H1 (cell line): ENCODE measurements at regions not wholly inside any gene's neighbourhood (a gene's known extent, or its start where the extent isn't known, plus 50 kb on each side); places are given as distances from the start of the nearest gene placed in this dataset.

Experiments
- CTCF ChIA-PET: fragments of 300-600 bp; sonication (Branson Sonifier 250); formaldehyde crosslinking; loops from one replicate; lab custom pipeline; 2021; ENCODE audit not compliant: partially characterized antibody; lab: Charles Lee
- POLR2A ChIA-PET: fragments of 300-600 bp; sonication (Branson Sonifier 250); formaldehyde crosslinking; loops from one replicate; lab custom pipeline; 2021; ENCODE audit warnings: inconsistent platforms; ENCODE audit not compliant: partially characterized antibody; lab: Charles Lee
- DNase-seq, 2 experiments: peaks; one replicate each; pipeline versions ENCODE4 v3.0.0 to v3.0.0-alpha.2; 2010 to 2022; ENCODE audit warnings: low spot score in 2 of 2, low read depth in 1 of 2, mixed read lengths in 1 of 2
- FAIRE-seq: peaks from 2 replicates; lab custom pipeline; 2011; peaks lifted over from hg19 to GRCh38; lab: Jason Lieb, UNC
- H2AFZ ChIP-seq: 2 replicates; pipeline ENCODE4 v1.8.1; 2012; ENCODE audit warnings: low read length, inconsistent platforms
- H2AK5ac ChIP-seq: 2 replicates; pipeline ENCODE4 v1.6.1; 2013; ENCODE audit warnings: low read depth, low read length
- H2BK120ac ChIP-seq: replicated peaks from 2 replicates; pipeline ENCODE3; 2013; ENCODE audit warnings: low read depth, low read length, inconsistent platforms
- H2BK12ac ChIP-seq: 2 replicates; pipeline ENCODE4 v1.6.1; 2013; ENCODE audit warnings: low read depth, low read length
- H2BK15ac ChIP-seq: 2 replicates; pipeline ENCODE4 v1.6.1; 2013; ENCODE audit warnings: low read length
- H2BK20ac ChIP-seq: 2 replicates; pipeline ENCODE4 v1.6.1; 2013; ENCODE audit warnings: low read length
- H2BK5ac ChIP-seq: 2 replicates; pipeline ENCODE4 v1.6.1; 2013; ENCODE audit warnings: low read depth, low read length
- H3K14ac ChIP-seq: 2 replicates; pipeline ENCODE4 v1.6.1; 2013; ENCODE audit warnings: inconsistent platforms; ENCODE audit not compliant: insufficient read length
- H3K18ac ChIP-seq: 2 replicates; pipeline ENCODE4 v1.6.1; 2013; ENCODE audit warnings: low read length; ENCODE audit errors: extremely low read depth
- H3K23ac ChIP-seq: 2 replicates; pipeline ENCODE4 v1.6.1; 2013; ENCODE audit warnings: inconsistent platforms; ENCODE audit not compliant: insufficient read length
- H3K23me2 ChIP-seq: 2 replicates; pipeline ENCODE4 v1.6.1; 2013; ENCODE audit warnings: low read depth, low read length
- H3K27ac ChIP-seq: 2 replicates; pipeline ENCODE4 v1.6.1; 2011; ENCODE audit warnings: low read depth, low read length, inconsistent platforms
- H3K27me3 ChIP-seq, 4 experiments: replicated peaks in 1 of 4; 1 replicate in 1 of 4; 2 replicates in 3 of 4; pipeline versions ENCODE4 v1.6.1 to v1.8.1; 2011 to 2013; ENCODE audit warnings: low read length in 3 of 4, mild to moderate bottlenecking in 3 of 4, inconsistent platforms in 2 of 4, mixed read lengths in 2 of 4, moderate library complexity in 1 of 4; ENCODE audit not compliant: control insufficient read depth in 3 of 4, insufficient read depth in 3 of 4; ENCODE audit errors: extremely low read depth in 1 of 4
- H3K36me3 ChIP-seq, 4 experiments: 2 replicates each; pipeline versions ENCODE4 v1.6.1 to v1.8.1; 2011 to 2013; ENCODE audit warnings: mild to moderate bottlenecking in 4 of 4, low read length in 3 of 4, moderate library complexity in 2 of 4, control low read depth in 1 of 4, inconsistent platforms in 1 of 4; ENCODE audit not compliant: insufficient read depth in 4 of 4, control insufficient read depth in 2 of 4
- H3K4ac ChIP-seq: replicated peaks from 2 replicates; pipeline ENCODE3; 2013; ENCODE audit warnings: low read length, low read depth, mixed read lengths, inconsistent platforms; ENCODE audit not compliant: insufficient read length
- H3K4me1 ChIP-seq, 4 experiments: replicated peaks in 1 of 4; 1 replicate in 1 of 4; 2 replicates in 3 of 4; pipeline versions ENCODE4 v1.6.1 to v1.8.1; 2011 to 2013; ENCODE audit warnings: low read length in 3 of 4, inconsistent platforms in 2 of 4, mixed read lengths in 1 of 4; ENCODE audit not compliant: insufficient read depth in 4 of 4, control insufficient read depth in 3 of 4
- H3K4me2 ChIP-seq, 2 experiments: 2 replicates each; pipeline versions ENCODE4 v1.6.1 to v1.8.1; 2011 to 2013; ENCODE audit warnings: low read depth in 2 of 2, low read length in 2 of 2, control low read depth in 1 of 2, inconsistent platforms in 1 of 2, mild to moderate bottlenecking in 1 of 2; ENCODE audit not compliant: insufficient read depth in 1 of 2
- H3K4me3 ChIP-seq, 4 experiments: fragments of 200-600, 300-600 bp in 1 of 4; sonication (generic), shearing (Covaris generic), sonication (Bioruptor Twin) in 1 of 4; 2 replicates each; pipeline versions ENCODE4 v1.5.1 to v1.8.1; 2011 to 2016; ENCODE audit warnings: low read length in 4 of 4, low read depth in 3 of 4, control low read depth in 2 of 4, inconsistent platforms in 2 of 4, mild to moderate bottlenecking in 2 of 4, mixed read lengths in 1 of 4, moderate library complexity in 1 of 4; ENCODE audit not compliant: insufficient read depth in 2 of 4; ENCODE audit errors: extremely low read depth in 1 of 4
- H3K56ac ChIP-seq: replicated peaks from 2 replicates; pipeline ENCODE3; 2013; ENCODE audit warnings: low read depth, mild to moderate bottlenecking, mixed read lengths, low read length, inconsistent platforms; ENCODE audit not compliant: insufficient read length
- H3K79me1 ChIP-seq: 2 replicates; pipeline ENCODE4 v1.6.1; 2013; ENCODE audit warnings: low read depth, low read length, control low read depth
- H3K79me2 ChIP-seq, 2 experiments: 2 replicates each; pipeline versions ENCODE4 v1.6.1 to v1.8.1; 2012 to 2013; ENCODE audit warnings: low read length in 2 of 2, mild to moderate bottlenecking in 2 of 2, inconsistent platforms in 1 of 2; ENCODE audit not compliant: insufficient read depth in 2 of 2, control insufficient read depth in 1 of 2
- H3K9ac ChIP-seq, 4 experiments: replicated peaks in 1 of 4; 1 replicate in 1 of 4; 2 replicates in 3 of 4; pipeline versions ENCODE4 v1.6.1 to v1.8.1; 2011 to 2013; ENCODE audit warnings: low read depth in 3 of 4, low read length in 3 of 4, control low read depth in 2 of 4, mild to moderate bottlenecking in 2 of 4, moderate library complexity in 2 of 4, inconsistent platforms in 1 of 4; ENCODE audit errors: extremely low read depth in 1 of 4
- H3K9me3 ChIP-seq, 2 experiments: 2 replicates each; pipeline versions ENCODE4 v1.6.1 to v1.8.1; 2012 to 2013; ENCODE audit warnings: mild to moderate bottlenecking in 2 of 2, moderate library complexity in 2 of 2, control low read depth in 1 of 2, inconsistent platforms in 1 of 2, low read depth in 1 of 2, low read length in 1 of 2, mixed read lengths in 1 of 2; ENCODE audit not compliant: insufficient read depth in 2 of 2
- H4K20me1 ChIP-seq, 2 experiments: replicated peaks in 1 of 2; 2 replicates each; pipeline versions ENCODE3 to v1.8.1; 2011 to 2013; ENCODE audit warnings: inconsistent platforms in 2 of 2, low read length in 2 of 2, mild to moderate bottlenecking in 1 of 2; ENCODE audit not compliant: insufficient read depth in 2 of 2, control insufficient read depth in 1 of 2
- H4K5ac ChIP-seq: 2 replicates; pipeline ENCODE4 v1.6.1; 2013; ENCODE audit warnings: low read length, low read depth, mixed read lengths, inconsistent platforms; ENCODE audit not compliant: insufficient read length
- H4K8ac ChIP-seq: 2 replicates; pipeline ENCODE4 v1.8.0; 2013; ENCODE audit warnings: mild to moderate bottlenecking, moderate library complexity, low read length, inconsistent platforms; ENCODE audit not compliant: insufficient read depth; ENCODE audit errors: extremely low read depth
- H4K91ac ChIP-seq: replicated peaks from 2 replicates; pipeline ENCODE3; 2013; ENCODE audit warnings: low read length, mixed read lengths, inconsistent platforms; ENCODE audit not compliant: insufficient read length
- EGR1 ChIP-seq: IDR thresholded peaks from 2 replicates; pipeline ENCODE4 v1.6.1; 2011; ENCODE audit warnings: low read depth, low read length, borderline replicate concordance
- FOSL1 ChIP-seq: IDR thresholded peaks from 2 replicates; pipeline ENCODE4 v1.6.1; 2011; ENCODE audit warnings: mild to moderate bottlenecking, low read depth, low read length, moderate library complexity; ENCODE audit not compliant: insufficient read depth
- JUN ChIP-seq: IDR thresholded peaks from 2 replicates; pipeline ENCODE4 v1.6.1; 2011; ENCODE audit warnings: low read depth, mild to moderate bottlenecking, improper control_type of control experiment, low read length
- JUND ChIP-seq: IDR thresholded peaks from 2 replicates; pipeline ENCODE4 v1.6.1; 2011; ENCODE audit warnings: mild to moderate bottlenecking, improper control_type of control experiment, low read length
- POLR2A ChIP-seq, 2 experiments: IDR thresholded peaks; 1 replicate in 1 of 2; 2 replicates in 1 of 2; pipeline ENCODE4 v1.6.1; 2011; ENCODE audit warnings: low read depth in 2 of 2, low read length in 2 of 2, mild to moderate bottlenecking in 2 of 2; ENCODE audit errors: control extremely low read depth in 1 of 2
- SP1 ChIP-seq: IDR thresholded peaks from 2 replicates; pipeline ENCODE4 v1.6.1; 2011; ENCODE audit warnings: low read depth, low read length
- SP4 ChIP-seq: IDR thresholded peaks from 2 replicates; pipeline ENCODE4 v1.6.1; 2012; ENCODE audit warnings: low read length, inconsistent platforms
- ZNF274 ChIP-seq: IDR thresholded peaks from 2 replicates; pipeline ENCODE4 v1.7.0; 2012; ENCODE audit warnings: low read length, borderline replicate concordance; ENCODE audit errors: extremely low read depth
- WGBS, 2 experiments: shearing (Covaris generic) in 1 of 2; methylation state at CpG; one replicate each; pipeline versions ENCODE4 v1.1.6 to v1.1.7; 2013 to 2015; ENCODE audit warnings: low lambda C conversion rate in 2 of 2, mixed read lengths in 2 of 2, inconsistent platforms in 1 of 2, low coverage in 1 of 2, missing lambda C conversion rate in 1 of 2; ENCODE audit not compliant: insufficient replicate concordance in 2 of 2, insufficient coverage in 1 of 2, insufficient read length in 1 of 2; ENCODE audit errors: extremely low coverage in 1 of 2, missing lambda C conversion rate in 1 of 2; 5-methylcytosine and 5-hydroxymethylcytosine counted together
- TF ChIP-seq, protein P1 (sequence below): IDR thresholded peaks from 2 replicates; pipeline ENCODE4 v1.6.1; 2012; ENCODE audit warnings: inconsistent platforms
- TF ChIP-seq, protein P2 (sequence below): IDR thresholded peaks from 2 replicates; pipeline ENCODE4 v1.6.1; 2012; ENCODE audit warnings: low read length, inconsistent platforms

DNA sequence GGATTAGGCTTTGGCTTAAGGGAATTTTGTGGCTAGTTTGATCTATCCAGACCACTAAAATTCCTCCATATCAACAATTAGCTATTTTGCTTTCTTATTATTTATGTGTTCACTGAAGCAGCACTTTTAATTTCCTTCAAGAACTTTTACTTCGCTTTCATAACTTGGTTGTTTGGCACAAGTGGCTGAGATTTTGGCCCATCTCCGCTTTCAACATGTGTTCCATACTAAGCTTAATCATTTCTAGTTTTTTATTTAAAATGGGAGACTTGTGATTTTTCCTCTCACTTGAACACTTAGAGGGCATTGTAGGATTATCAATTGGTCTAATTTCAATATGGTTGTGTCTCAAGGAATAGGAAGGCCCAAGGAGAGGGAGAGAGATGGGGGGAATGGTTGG is 102.4 kb upstream of the HSF2 start:
- Histone ChIP-seq H2BK15ac (no peak overlapping the region), H2BK12ac (no peak overlapping the region), H3K79me1 (no peaks in the 10 kb centered on the region), H3K36me3 (no peaks in the 10 kb centered on the region), H3K9ac (no peak overlapping the region), H3K4me2 (no peak overlapping the region), H3K4me3 (no peak overlapping the region), H3K56ac (no peak overlapping the region), H3K4me1 (no peaks in the 10 kb centered on the region), H2BK20ac (no peak overlapping the region), H3K79me2 (no peaks in the 10 kb centered on the region), H2AFZ (no peak overlapping the region), H4K5ac (no peak overlapping the region), H2BK5ac (no peak overlapping the region), H4K8ac (no peak overlapping the region), H3K27ac (no peak overlapping the region), H4K20me1 (no peaks in the 10 kb centered on the region), H3K14ac (no peak overlapping the region), H2AK5ac (no peak overlapping the region), H3K4ac (no peak overlapping the region), H3K23ac (no peak overlapping the region), H3K9me3 (no peaks in the 10 kb centered on the region), H2BK120ac (no peak overlapping the region), H3K27me3 (no peaks in the 10 kb centered on the region), H3K23me2 (no peaks in the 10 kb centered on the region), H4K91ac (no peak overlapping the region), H3K18ac (no peak overlapping the region)
- POLR2A ChIA-PET = no interaction called here
- TF ChIP-seq, protein P1, sequence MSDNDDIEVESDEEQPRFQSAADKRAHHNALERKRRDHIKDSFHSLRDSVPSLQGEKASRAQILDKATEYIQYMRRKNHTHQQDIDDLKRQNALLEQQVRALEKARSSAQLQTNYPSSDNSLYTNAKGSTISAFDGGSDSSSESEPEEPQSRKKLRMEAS = no peak
- no peak for TF ChIP-seq SP4
- no peak for TF ChIP-seq JUND
- no peak for TF ChIP-seq FOSL1
- TF ChIP-seq, protein P2, sequence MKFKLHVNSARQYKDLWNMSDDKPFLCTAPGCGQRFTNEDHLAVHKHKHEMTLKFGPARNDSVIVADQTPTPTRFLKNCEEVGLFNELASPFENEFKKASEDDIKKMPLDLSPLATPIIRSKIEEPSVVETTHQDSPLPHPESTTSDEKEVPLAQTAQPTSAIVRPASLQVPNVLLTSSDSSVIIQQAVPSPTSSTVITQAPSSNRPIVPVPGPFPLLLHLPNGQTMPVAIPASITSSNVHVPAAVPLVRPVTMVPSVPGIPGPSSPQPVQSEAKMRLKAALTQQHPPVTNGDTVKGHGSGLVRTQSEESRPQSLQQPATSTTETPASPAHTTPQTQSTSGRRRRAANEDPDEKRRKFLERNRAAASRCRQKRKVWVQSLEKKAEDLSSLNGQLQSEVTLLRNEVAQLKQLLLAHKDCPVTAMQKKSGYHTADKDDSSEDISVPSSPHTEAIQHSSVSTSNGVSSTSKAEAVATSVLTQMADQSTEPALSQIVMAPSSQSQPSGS = no peak
- no peak for TF ChIP-seq ZNF274
- no peak for TF ChIP-seq EGR1
- TF ChIP-seq POLR2A (IDR thresholded peaks at IDR 0.05; ENCODE audit: control extremely low read depth in 1 of 2, low read depth in 2 of 2, low read length in 2 of 2) = no peak
- TF ChIP-seq JUN = no peak
- no peak for TF ChIP-seq SP1
- FAIRE-seq (no peak), DNase-seq (no peak)
- 82% methylated on average over 2 of the region's 2 CpGs; no CpG with 5 or more reads in 1 of the 2 experiments for WGBS, 2 experiments
- CTCF ChIA-PET = interaction anchor here (1.0 kb wide), 1 partner anchor 11 kb away, joined by 4 read pairs; no protein-coding TSS in a partner anchor
